M059J (cell line): ENCODE measurements at regions not wholly inside any gene's neighbourhood (a gene's known extent, or its start where the extent isn't known, plus 50 kb on each side); places are given as distances from the start of the nearest gene placed in this dataset.
"Not testable (repeated sequence)": the region's sequence is repeated elsewhere in the genome, so short reads cannot be mapped to it uniquely, and the experiment has no call there.

Experiments used
- DNase-seq: peaks from one replicate; pipeline ENCODE4 v3.0.0-alpha.2; 2012; ENCODE audit warnings: low read depth

- DNase-seq = not testable (repeated sequence)
Measured at GRCh38 chr20:25987928-25988560, 291.4 kb upstream of the ZNF337 start.

DNA sequence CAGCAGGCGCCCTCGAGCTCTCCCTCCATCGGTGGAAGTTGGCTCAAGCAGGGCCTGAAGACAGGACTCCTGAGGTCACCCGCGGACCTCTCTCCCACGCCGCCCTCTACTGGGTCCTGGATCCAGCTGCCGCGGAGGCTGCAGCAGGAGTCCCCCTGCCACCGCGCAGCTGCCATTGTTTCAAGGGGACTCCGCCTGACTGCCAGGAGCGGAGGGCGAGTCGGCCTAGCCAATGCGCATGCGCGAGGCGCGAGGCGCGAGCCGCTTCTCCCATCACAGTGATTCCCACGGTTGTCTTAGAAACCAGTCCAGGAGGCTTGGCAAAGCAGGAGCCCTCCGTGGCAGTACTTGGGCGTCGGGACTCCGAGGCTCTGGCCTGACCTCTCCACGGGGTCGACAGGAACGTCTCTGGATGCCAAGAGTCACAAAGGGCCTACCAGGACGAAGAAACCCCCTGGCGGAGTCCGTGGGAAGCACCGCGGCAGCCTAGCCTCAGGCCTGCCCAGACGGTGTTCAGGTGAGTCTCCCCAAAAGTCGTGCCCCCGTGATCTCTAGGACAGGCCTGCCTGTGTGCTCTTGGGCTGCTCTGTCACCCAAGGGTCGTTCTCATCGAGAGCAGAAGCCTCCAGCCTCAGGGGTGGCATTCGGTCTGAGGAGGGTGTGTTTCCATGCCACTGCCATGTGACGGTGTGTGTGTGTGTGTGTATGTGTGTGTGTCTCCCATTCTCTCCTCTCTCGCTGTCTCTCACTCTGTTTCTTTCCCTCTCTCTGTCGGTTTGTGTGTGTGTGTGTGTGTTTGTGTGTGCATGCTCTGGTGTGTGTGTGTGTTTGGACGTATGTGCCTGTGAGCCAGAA lies 290.6 kb upstream of the ZNF337 start:
- peak; percentile 74 for DNase-seq

- no peak for DNase-seq
Measured at GRCh38 chr20:25985597-25985996, 288.9 kb upstream of the ZNF337 start.

- no peak for DNase-seq
Measured at GRCh38 chr20:25984933-25985332, 288.3 kb upstream of the ZNF337 start.

DNA sequence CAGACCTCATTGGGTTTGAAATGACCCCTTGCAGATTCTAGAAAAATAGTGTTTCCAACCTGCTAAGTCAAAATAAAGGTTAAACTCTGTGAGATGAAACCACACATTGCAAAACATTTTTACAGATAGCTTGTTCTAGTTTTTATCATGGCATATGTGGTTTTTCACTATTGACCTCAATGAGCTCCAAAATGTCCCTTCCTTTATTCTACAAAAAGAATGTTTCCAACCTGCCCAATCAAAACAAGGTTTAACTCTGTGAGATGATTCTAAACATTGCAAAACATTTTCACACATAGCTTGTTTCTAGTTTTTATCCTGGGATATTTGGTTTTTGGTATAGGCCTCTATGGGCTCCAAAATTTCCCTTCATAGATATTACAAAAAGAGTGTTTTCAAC lies 286.0 kb upstream of the ZNF337 start:
- DNase-seq = not testable (repeated sequence)

DNA sequence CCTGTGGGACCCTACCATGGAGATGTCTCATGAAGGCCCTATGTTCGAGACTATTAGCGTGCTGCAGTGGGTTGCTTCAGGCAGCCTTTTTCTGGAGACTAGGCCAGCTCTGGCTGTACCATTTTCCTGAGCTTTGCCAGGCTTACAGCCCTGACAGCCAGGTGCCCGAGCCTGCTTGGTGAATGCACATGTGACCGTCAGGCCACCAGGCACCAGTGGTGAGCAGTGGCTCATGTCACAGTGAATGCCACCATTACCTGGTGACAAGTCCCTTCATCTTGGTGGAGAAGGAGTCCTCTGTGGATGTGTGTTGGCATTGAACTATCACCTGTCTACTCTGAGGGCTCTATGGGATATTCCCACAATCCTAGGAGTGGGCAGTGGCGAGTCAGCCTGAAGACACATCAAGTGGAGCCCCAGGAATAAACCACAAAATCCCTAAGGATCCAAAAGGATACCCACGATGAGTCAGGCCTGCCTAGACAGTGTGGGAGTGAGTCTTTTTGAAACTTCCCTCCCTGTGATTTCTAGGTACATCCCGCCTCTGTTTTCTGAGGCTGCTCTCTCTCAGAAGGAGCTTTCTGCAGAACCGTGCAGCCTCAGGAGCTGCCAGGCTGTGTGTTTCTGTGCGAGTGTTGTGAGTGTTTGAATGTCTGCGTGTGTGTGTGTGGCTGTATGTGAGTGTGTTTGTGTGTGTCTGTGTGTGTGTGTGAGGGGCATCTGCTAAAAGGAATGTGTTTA lies 282.0 kb upstream of the ZNF337 start:
- DNase-seq = peak; percentile 31

DNA sequence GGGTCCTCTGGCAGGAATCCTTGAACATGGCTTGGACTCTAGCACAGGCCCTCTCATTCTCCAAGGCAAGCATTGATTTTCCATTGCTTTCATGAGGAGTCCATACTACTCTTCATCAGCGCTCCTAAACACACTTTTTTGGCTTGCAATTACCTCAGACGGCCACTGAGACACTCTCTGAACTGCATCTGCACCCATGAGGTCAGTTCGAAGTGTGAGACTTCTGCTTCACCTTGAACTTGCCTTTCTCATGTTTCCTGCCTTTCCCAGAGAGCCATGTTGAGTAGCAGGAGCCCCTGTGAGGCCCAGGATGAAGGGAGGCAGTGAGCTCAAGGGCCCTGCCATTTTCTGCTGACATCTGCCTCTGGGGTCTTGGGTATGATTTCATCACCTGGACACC lies 279.2 kb upstream of the ZNF337 start:
- DNase-seq = not testable (repeated sequence)

- not testable (repeated sequence) for DNase-seq
Measured at GRCh38 chr20:25965203-25965602, 268.6 kb upstream of the ZNF337 start.

- not testable (repeated sequence) for DNase-seq
Measured at GRCh38 chr20:25953876-25954275, 257.2 kb upstream of the ZNF337 start.

DNA sequence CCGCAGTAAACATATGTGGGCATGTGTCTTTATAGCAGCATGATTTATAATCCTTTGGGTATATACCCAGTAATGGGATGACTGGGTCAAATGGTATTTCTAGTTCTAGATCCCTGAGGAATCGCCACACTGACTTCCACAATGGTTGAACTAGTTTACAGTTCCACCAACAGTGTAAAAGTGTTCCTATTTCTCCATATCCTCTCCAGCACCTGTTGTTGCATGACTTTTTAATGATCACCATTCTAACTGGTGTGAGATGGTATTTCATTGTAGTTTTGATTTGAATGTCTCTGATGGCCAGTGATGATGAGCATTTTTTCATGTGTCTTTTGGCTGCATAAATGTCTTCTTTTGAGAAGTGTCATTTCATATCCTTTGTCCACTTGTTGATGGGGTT lies 238.6 kb upstream of the ZNF337 start:
- DNase-seq = not testable (repeated sequence)

GRCh38 chr20:25932806-25933205 lies 236.2 kb upstream of the ZNF337 start:
- DNase-seq = peak; percentile 74

GRCh38 chr20:25932170-25932569 lies 235.5 kb upstream of the ZNF337 start:
- peak; percentile 96 for DNase-seq

DNA sequence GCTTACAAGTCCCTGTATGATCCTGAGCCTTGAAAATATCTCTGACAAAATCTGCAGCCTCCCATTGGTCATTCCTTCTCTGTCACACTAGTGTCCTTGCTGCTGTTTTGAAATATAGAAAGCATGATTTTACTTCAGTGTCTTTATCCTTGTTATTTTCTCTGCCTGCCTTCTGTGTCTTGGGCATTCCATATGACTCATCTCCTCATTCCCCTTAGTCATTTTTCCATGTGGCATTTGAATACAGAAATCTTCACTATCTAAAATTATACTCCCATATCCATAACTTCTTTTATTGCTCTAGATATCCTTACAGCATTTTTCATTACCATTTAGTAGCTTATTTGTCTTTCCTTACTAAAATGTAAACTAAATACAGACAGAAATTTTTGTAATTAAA lies 205.7 kb upstream of the ZNF337 start:
- peak; percentile 69 for DNase-seq

DNA sequence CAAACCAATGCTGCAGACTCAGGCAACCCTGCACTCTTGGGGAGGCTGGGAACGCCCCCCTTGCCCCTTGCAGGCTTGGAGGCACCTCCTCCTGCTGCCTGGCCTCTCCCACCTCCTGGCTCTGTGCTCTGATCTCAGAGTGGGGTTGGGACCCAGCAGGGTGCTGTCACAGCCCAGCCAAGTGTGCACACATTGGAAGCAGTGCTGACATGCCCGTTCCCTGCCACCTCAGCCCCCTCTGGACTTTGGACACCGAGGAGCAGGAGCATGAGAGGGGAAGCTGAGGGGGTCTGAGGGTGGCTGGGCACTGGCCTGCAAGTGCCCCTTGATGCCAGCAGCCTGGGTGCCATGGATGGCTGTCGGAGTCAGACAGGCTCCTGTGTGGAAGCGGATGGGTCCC lies 202.0 kb upstream of the ZNF337 start:
- not testable (repeated sequence) for DNase-seq

DNA sequence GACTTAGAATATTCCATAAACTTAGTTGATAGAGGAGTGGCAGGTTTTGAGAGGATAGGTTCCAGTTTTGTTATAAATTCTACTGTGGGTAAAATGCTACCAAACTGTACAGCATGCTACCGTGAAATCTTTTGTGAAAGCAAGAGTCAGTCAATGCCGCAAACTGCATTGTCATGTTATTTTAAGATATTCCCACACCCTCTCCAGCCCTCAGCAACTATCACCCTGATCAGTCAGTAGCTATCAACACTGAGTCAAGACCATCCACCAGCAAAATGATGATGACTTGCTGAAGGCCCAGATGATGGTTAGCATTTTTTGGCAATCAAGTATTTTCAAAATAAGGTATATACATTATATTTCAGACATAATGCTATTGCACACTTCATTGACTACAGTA lies 182.4 kb upstream of the ZNF337 start:
- not testable (repeated sequence) for DNase-seq

DNA sequence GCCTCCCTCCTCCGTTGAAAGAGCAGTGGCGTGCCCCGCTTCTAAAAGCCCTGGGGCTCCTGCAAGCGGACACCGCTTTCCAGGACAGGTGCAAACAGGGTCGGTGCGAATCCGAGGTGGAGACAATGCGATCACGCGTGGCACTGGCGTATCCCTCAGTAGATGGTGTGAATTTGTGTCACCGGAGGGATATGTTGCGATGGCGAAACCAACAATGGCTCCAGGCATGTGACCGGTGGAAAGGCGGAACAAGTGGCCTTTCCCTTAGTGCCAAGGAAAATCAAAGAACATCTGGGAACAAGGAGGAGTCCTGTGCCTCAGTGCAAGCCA lies 172.0 kb upstream of the ZNF337 start:
- DNase-seq = not testable (repeated sequence)

DNA sequence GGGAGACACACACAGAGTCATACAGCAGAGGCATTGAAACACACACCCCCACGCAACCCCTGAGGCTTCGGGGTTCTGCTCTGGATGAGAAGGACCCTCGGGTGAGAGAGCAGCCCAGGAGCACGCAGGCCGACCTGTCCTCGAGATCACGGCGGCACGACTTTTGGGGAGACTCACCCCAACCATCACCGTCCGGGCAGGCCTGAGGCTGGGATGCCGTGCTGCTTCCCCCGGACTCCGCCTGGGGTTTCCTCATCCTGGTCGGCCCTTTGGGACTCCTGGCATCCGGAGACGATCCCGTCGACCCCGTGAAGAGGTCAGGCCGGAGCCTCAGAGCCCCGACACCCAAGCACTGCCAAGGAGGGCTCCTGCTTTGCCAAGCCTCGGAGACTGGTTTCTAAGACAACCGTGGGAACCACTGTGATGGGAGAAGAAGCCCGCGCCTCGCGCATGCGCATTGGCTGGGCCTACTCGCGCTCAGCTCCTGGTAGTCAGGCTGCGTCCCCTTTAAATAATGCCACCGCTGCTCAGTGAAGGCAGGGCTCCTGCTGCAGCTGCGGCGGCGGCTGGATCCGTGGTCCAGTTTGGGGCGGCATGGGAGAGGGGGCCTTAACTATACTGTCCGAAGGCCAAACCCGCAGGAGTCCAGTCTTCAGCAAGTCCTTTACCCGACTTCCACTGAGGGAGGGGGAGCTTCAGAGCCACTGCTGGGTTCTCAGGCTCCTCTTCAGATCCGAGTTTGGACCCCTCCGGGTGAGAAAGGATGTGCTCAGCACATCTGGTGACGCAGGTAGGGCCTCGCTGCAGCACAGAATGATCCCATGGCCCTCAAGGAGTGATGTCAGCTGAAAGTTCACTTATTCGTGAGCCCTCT lies 171.4 kb upstream of the ZNF337 start:
- DNase-seq = peak; percentile 71

- not testable (repeated sequence) for DNase-seq
Measured at GRCh38 chr20:25867015-25867775, 170.5 kb upstream of the ZNF337 start.

DNA sequence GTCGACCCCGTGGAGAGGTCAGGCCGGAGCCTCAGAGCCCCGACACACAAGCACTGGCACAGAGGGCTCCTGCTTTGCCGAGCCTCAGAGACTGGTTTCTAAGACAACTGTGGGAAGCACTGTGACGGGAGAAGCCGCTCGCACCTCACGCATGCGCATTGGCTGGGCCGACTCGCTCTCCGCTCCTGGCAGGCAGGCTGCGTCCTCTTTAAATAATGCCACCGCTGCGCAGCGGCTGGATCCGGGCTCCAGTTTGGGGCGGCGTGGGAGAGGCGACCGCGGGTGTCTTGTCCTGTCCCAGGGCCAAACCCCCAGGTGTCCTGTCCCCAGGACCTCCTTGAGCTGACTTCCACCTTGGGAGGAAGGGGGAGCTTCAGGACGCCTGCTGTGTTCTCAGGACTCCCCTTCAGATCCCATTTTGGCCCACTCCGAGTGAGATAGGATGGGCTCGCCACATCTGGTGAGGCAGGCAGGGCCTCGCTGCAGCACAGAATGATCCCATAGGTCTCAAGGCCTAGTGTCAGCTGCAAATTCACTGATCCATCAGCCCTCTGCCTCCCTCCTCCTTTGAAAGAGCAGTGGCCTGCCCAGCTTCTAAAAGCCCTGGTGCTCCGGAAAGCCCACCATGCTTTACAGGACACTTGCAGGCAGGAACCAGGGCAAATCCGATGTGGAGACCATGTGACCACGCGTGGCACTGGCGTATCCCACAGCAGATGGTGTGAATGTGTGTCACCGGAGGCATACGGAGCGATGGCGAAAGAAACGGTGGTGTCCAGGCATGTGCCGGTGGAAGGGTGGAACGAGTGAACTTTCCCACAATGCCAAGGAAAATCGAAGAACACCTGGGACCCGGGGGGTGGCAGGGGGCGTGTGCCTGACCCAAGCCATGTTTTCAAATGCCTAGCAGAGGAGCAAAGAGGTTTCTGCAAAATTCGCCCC lies 169.3 kb upstream of the ZNF337 start:
- DNase-seq = peak; percentile 82
